GM12864 (cell line): ENCODE measurements at regions not wholly inside any gene's neighbourhood (a gene's known extent, or its start where the extent isn't known, plus 50 kb on each side); places are given as distances from the start of the nearest gene placed in this dataset.

Source experiments
- DNase-seq: peaks from one replicate; pipeline ENCODE4 v3.0.0-alpha.2; 2011; ENCODE audit warnings: low read depth
- H3K4me3 ChIP-seq: 2 replicates; pipeline ENCODE4 v1.5.1; 2011; ENCODE audit warnings: mild to moderate bottlenecking, low read depth, low read length, control low read depth
- CTCF ChIP-seq: IDR thresholded peaks from 2 replicates; pipeline ENCODE4 v1.5.1; 2011; ENCODE audit warnings: low read depth, mild to moderate bottlenecking, moderate library complexity, low read length, control low read depth, inconsistent platforms; ENCODE audit errors: missing control alignments

- no peak for TF ChIP-seq CTCF
- DNase-seq = no peak
- H3K4me3 ChIP-seq = no peak overlapping the region
These were observed 602.7 kb upstream of the NOX3 start for GRCh38 chr6:156058356-156058755.

GRCh38 chr6:156057869-156058268 lies 602.2 kb upstream of the NOX3 start:
- DNase-seq = no peak
- no peak overlapping the region for H3K4me3 ChIP-seq
- no peak for TF ChIP-seq CTCF

GRCh38 chr6:156056085-156056484 lies 600.4 kb upstream of the NOX3 start:
- H3K4me3 ChIP-seq = no peak overlapping the region
- no peak for DNase-seq
- TF ChIP-seq CTCF = no peak

GRCh38 chr6:156053626-156054025 lies 598.0 kb upstream of the NOX3 start:
- TF ChIP-seq CTCF = no peak
- no peak overlapping the region for H3K4me3 ChIP-seq
- no peak for DNase-seq

GRCh38 chr6:156046841-156047449 lies 591.3 kb upstream of the NOX3 start:
- TF ChIP-seq CTCF = no peak
- H3K4me3 ChIP-seq = no peak overlapping the region
- DNase-seq = no peak

GRCh38 chr6:156046268-156046665 lies 590.6 kb upstream of the NOX3 start:
- DNase-seq = no peak
- no peak overlapping the region for H3K4me3 ChIP-seq
- TF ChIP-seq CTCF = no peak

GRCh38 chr6:156045401-156046267 lies 590.0 kb upstream of the NOX3 start:
- H3K4me3 ChIP-seq = no peak overlapping the region
- DNase-seq = no peak
- TF ChIP-seq CTCF = no peak
